ENCODE measurements at regions not wholly inside any gene's neighbourhood (a gene's known extent, or its start where the extent isn't known, plus 50 kb on each side); places are given as distances from the start of the nearest gene placed in this dataset.

DNA sequence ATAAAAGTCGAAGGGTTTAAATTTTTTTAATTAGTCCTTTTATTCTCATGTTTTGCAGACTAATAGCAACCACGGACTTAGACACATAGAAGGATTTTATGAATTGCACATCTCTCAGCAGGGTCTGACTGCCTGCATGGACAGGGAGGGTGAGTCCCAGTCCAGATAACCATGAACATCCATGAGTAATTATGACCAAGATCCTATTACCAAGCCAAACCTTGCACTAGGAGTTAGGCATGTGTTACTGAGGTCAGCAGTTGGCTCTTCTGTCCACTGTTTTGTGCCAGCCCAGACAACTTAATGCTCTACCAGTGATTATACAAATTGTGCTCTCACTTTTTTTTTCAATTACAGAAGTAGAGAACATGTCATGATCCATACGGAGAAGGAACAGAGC lies 211.2 kb downstream of the MAFB start:
- TF ChIP-seq, protein P1, sequence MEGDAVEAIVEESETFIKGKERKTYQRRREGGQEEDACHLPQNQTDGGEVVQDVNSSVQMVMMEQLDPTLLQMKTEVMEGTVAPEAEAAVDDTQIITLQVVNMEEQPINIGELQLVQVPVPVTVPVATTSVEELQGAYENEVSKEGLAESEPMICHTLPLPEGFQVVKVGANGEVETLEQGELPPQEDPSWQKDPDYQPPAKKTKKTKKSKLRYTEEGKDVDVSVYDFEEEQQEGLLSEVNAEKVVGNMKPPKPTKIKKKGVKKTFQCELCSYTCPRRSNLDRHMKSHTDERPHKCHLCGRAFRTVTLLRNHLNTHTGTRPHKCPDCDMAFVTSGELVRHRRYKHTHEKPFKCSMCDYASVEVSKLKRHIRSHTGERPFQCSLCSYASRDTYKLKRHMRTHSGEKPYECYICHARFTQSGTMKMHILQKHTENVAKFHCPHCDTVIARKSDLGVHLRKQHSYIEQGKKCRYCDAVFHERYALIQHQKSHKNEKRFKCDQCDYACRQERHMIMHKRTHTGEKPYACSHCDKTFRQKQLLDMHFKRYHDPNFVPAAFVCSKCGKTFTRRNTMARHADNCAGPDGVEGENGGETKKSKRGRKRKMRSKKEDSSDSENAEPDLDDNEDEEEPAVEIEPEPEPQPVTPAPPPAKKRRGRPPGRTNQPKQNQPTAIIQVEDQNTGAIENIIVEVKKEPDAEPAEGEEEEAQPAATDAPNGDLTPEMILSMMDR (IDR thresholded peaks at IDR 0.05): no peak
- TF ChIP-seq EP300 (IDR thresholded peaks at IDR 0.05): no peak

Measured in stomach (tissue), 4 donors.